K562 (cell line): ENCODE measurements at regions not wholly inside any gene's neighbourhood (a gene's known extent, or its start where the extent isn't known, plus 50 kb on each side); places are given as distances from the start of the nearest gene placed in this dataset.

ENCODE experiments used
- CAMTA2 ChIP-seq: fragments of 250-450 bp; sonication (Bioruptor Pico); conservative IDR thresholded peaks from 2 replicates; pipeline ENCODE4 v1.5.1; 2022
- CREB1 ChIP-seq, 2 experiments: sonication (generic) in 1 of 2; formaldehyde crosslinking in 1 of 2; IDR thresholded peaks; 2 replicates each; pipeline versions ENCODE4 v1.6.1 to v1.8.0; 2012 to 2022; ENCODE audit warnings: inconsistent platforms in 1 of 2, mild to moderate bottlenecking in 1 of 2, missing genetic modification reagents in 1 of 2, moderate library complexity in 1 of 2
- CTCF ChIP-seq, 3 experiments: IDR thresholded peaks in 2 of 3; conservative IDR thresholded peaks in 1 of 3; 2 replicates each; pipeline ENCODE4 v1.5.1; 2011 to 2012; ENCODE audit warnings: low read length in 3 of 3, mild to moderate bottlenecking in 3 of 3, control low read depth in 2 of 3, improper control_type of control experiment in 1 of 3, inconsistent platforms in 1 of 3, low read depth in 1 of 3, mixed read lengths in 1 of 3, moderate library complexity in 1 of 3; ENCODE audit not compliant: insufficient read depth in 2 of 3
- EZH2 ChIP-seq: IDR thresholded peaks from 2 replicates; pipeline ENCODE4 v1.6.1; 2012; ENCODE audit warnings: low read depth, mild to moderate bottlenecking, inconsistent platforms, low read length, borderline replicate concordance
- HNRNPK ChIP-seq: fragments of 200-400 bp; formaldehyde crosslinking; IDR thresholded peaks from one replicate; pipeline ENCODE4 v1.6.1; 2018; ENCODE audit warnings: mild to moderate bottlenecking, low read depth, low read length; ENCODE audit not compliant: poor library complexity, severe bottlenecking
- MTA1 ChIP-seq: fragments of 450-650 bp; IDR thresholded peaks from 2 replicates; pipeline ENCODE4 v1.6.1; 2017; ENCODE audit warnings: borderline replicate concordance
- POLR2AphosphoS5 ChIP-seq: IDR thresholded peaks from 2 replicates; pipeline ENCODE4 v1.6.1; 2011; ENCODE audit warnings: mild to moderate bottlenecking, low read depth, low read length, moderate library complexity; ENCODE audit not compliant: control insufficient read depth, insufficient read depth
- RAD21 ChIP-seq, 2 experiments: fragments of 250-450 bp in 1 of 2; fragments of 450-650 bp in 1 of 2; sonication (Bioruptor Pico) in 1 of 2; formaldehyde crosslinking in 1 of 2; IDR thresholded peaks in 1 of 2; conservative IDR thresholded peaks in 1 of 2; 2 replicates each; pipeline versions ENCODE4 v1.4.0 to v1.8.0; 2020 to 2022; ENCODE audit warnings: mild to moderate bottlenecking in 2 of 2, moderate library complexity in 1 of 2
- SETDB1 ChIP-seq: IDR thresholded peaks from one replicate; pipeline ENCODE4 v1.6.1; 2012; ENCODE audit warnings: low read length, control low read depth, inconsistent platforms
- TAF1 ChIP-seq: IDR thresholded peaks from 2 replicates; pipeline ENCODE4 v1.6.1; 2011; ENCODE audit warnings: mild to moderate bottlenecking, low read length, moderate library complexity; ENCODE audit not compliant: insufficient read depth, control insufficient read depth, severe bottlenecking; ENCODE audit errors: extremely low read depth

GRCh38 chr16:86083382-86084002 is 184.5 kb downstream of the IRF8 start:
- TF ChIP-seq HNRNPK (no peak), MTA1 (no peak), TAF1 (no peak), RAD21 (CRISPR knock-in tag; conservative IDR thresholded peaks at IDR 0.05 in 1 of 2, IDR thresholded peaks at IDR 0.05 in 1 of 2) (no peak), CTCF (IDR thresholded peaks at IDR 0.05 in 2 of 3, conservative IDR thresholded peaks at IDR 0.05 in 1 of 3; ENCODE audit: insufficient read depth in 2 of 3, low read depth in 1 of 3, low read length in 3 of 3) (no peak), CREB1 (IDR thresholded peaks at IDR 0.05) (no peak), CREB1 (CRISPR knock-in tag; IDR thresholded peaks at IDR 0.05) (no peak), POLR2AphosphoS5 (no peak), SETDB1 (no peak), CAMTA2 (CRISPR knock-in tag) (no peak), EZH2 (no peak)
